ENCODE measurements at regions not wholly inside any gene's neighbourhood (a gene's known extent, or its start where the extent isn't known, plus 50 kb on each side); places are given as distances from the start of the nearest gene placed in this dataset.

GRCh38 chr3:109210501-109210900 is 74.0 kb downstream of the C3orf85 start:
- Mint-ChIP-seq H3K36me3 (no peaks in the 10 kb centered on the region), H3K27me3 (ENCODE audit: low read depth) (no peaks in the 10 kb centered on the region), H3K4me1 (peaks cover 8% of the 10 kb centered on the region), H3K4me3 (no peak overlapping the region), H3K9me3 (no peaks in the 10 kb centered on the region), H3K27ac (no peak overlapping the region)
- DNase-seq (ENCODE audit: low spot score in 2 of 2, unreplicated experiment in 2 of 2) = no peak
- TF ChIP-seq CTCF (IDR thresholded peaks at IDR 0.05; ENCODE audit: unreplicated experiment) = no peak

- no peak for DNase-seq (ENCODE audit: low spot score in 2 of 2, unreplicated experiment in 2 of 2)
- Mint-ChIP-seq H3K27me3 (ENCODE audit: low read depth) (no peaks in the 10 kb centered on the region), H3K9me3 (no peaks in the 10 kb centered on the region), H3K36me3 (no peaks in the 10 kb centered on the region), H3K4me1 (peaks cover 8% of the 10 kb centered on the region), H3K27ac (no peak overlapping the region), H3K4me3 (no peak overlapping the region)
- TF ChIP-seq CTCF (IDR thresholded peaks at IDR 0.05; ENCODE audit: unreplicated experiment) = no peak
Observed at GRCh38 chr3:109211941-109212340, 75.4 kb downstream of the C3orf85 start.

- no peaks in the 10 kb centered on the region for H3K9me3 Mint-ChIP-seq
- DNase-seq (ENCODE audit: low spot score in 2 of 2, unreplicated experiment in 2 of 2) = no peak
- no peak overlapping the region for H3K27ac Mint-ChIP-seq
- peaks cover 8% of the 10 kb centered on the region for H3K4me1 Mint-ChIP-seq
- H3K4me3 Mint-ChIP-seq = no peak overlapping the region
- no peaks in the 10 kb centered on the region for H3K27me3 Mint-ChIP-seq (ENCODE audit: low read depth)
- no peaks in the 10 kb centered on the region for H3K36me3 Mint-ChIP-seq
- no peak for TF ChIP-seq CTCF (IDR thresholded peaks at IDR 0.05; ENCODE audit: unreplicated experiment)
Observed at GRCh38 chr3:109213321-109213720, 76.8 kb downstream of the C3orf85 start.

- H3K36me3 Mint-ChIP-seq = peaks cover 1% of the 10 kb centered on the region
- no peak for TF ChIP-seq CTCF (IDR thresholded peaks at IDR 0.05; ENCODE audit: unreplicated experiment)
- DNase-seq (ENCODE audit: low spot score in 2 of 2, unreplicated experiment in 2 of 2) = no peak
- H3K27me3 Mint-ChIP-seq (ENCODE audit: low read depth) = no peaks in the 10 kb centered on the region
- no peak overlapping the region for H3K4me3 Mint-ChIP-seq
- no peak overlapping the region for H3K27ac Mint-ChIP-seq
- peaks cover 12% of the 10 kb centered on the region for H3K4me1 Mint-ChIP-seq
- H3K9me3 Mint-ChIP-seq = peaks cover 18% of the 10 kb centered on the region
Observed at GRCh38 chr3:109224333-109224732, 87.8 kb downstream of the C3orf85 start.

- H3K4me1 Mint-ChIP-seq = peaks cover 12% of the 10 kb centered on the region
- peaks cover 6% of the 10 kb centered on the region for H3K9me3 Mint-ChIP-seq
- DNase-seq (ENCODE audit: low spot score in 2 of 2, unreplicated experiment in 2 of 2) = no peak
- TF ChIP-seq CTCF (IDR thresholded peaks at IDR 0.05; ENCODE audit: unreplicated experiment) = no peak
- H3K27me3 Mint-ChIP-seq (ENCODE audit: low read depth) = no peaks in the 10 kb centered on the region
- H3K27ac Mint-ChIP-seq = peak overlapping the region; percentile 26
- H3K4me3 Mint-ChIP-seq = no peak overlapping the region
- H3K36me3 Mint-ChIP-seq = no peaks in the 10 kb centered on the region
Observed at GRCh38 chr3:109225516-109225915, 89.0 kb downstream of the C3orf85 start.
